CD8-positive, alpha-beta memory T cell (primary cell): ENCODE measurements at regions not wholly inside any gene's neighbourhood (a gene's known extent, or its start where the extent isn't known, plus 50 kb on each side); places are given as distances from the start of the nearest gene placed in this dataset.

Source experiments
- CTCF ChIA-PET: fragments of 350-600 bp; sonication (Branson Sonifier 250); formaldehyde crosslinking; loops from one replicate; lab custom pipeline; 2021; ENCODE audit warnings: antibody characterized with exemption; lab: Charles Lee
- POLR2A ChIA-PET: fragments of 350-600 bp; sonication (Branson Sonifier 250); formaldehyde crosslinking; loops from one replicate; lab custom pipeline; 2021; ENCODE audit warnings: antibody characterized with exemption; lab: Charles Lee
- DNase-seq, 5 donors: peaks; one replicate each; pipeline versions ENCODE4 v3.0.0 to v3.0.0-alpha.2; 2020 to 2022; ENCODE audit warnings: mixed read lengths in 1 of 5
- H3K27ac ChIP-seq: one replicate; pipeline ENCODE4 v1.7.0; 2013; ENCODE audit warnings: low read depth, mild to moderate bottlenecking, low read length, moderate library complexity
- H3K27me3 ChIP-seq: 2 replicates; pipeline ENCODE4 v1.7.0; 2013; ENCODE audit warnings: low read length, mild to moderate bottlenecking; ENCODE audit not compliant: insufficient read depth, poor library complexity, severe bottlenecking
- H3K36me3 ChIP-seq: 2 replicates; pipeline ENCODE4 v1.7.0; 2013; ENCODE audit warnings: mild to moderate bottlenecking, low read length, moderate library complexity; ENCODE audit not compliant: insufficient read depth
- H3K4me1 ChIP-seq: 2 replicates; pipeline ENCODE4 v1.7.0; 2013; ENCODE audit warnings: mild to moderate bottlenecking, low read length, moderate library complexity; ENCODE audit not compliant: insufficient read depth
- H3K4me3 ChIP-seq: 2 replicates; pipeline ENCODE4 v1.7.0; 2013; ENCODE audit warnings: mild to moderate bottlenecking, low read length
- H3K9me3 ChIP-seq: 2 replicates; pipeline ENCODE4 v1.7.0; 2013; ENCODE audit warnings: mild to moderate bottlenecking, low read length
- H3K27ac Mint-ChIP-seq, 8 donors: one replicate each; pipeline ENCODE4 v1.8.0; 2020 to 2021; ENCODE audit warnings: mixed read lengths in 8 of 8, mild to moderate bottlenecking in 6 of 8, inconsistent platforms in 3 of 8, moderate library complexity in 3 of 8
- H3K27me3 Mint-ChIP-seq, 2 donors: one replicate each; pipeline ENCODE4 v1.8.0; 2020 to 2021; ENCODE audit warnings: mixed read lengths in 2 of 2, mild to moderate bottlenecking in 1 of 2, moderate library complexity in 1 of 2
- H3K36me3 Mint-ChIP-seq, 3 donors: one replicate each; pipeline ENCODE4 v1.8.0; 2020 to 2021; ENCODE audit warnings: mixed read lengths in 3 of 3, inconsistent platforms in 1 of 3, mild to moderate bottlenecking in 1 of 3
- H3K4me1 Mint-ChIP-seq, 3 donors: one replicate each; pipeline ENCODE4 v1.8.0; 2020 to 2021; ENCODE audit warnings: mixed read lengths in 3 of 3, inconsistent platforms in 1 of 3, mild to moderate bottlenecking in 1 of 3
- H3K4me3 Mint-ChIP-seq, 7 donors: one replicate each; pipeline ENCODE4 v1.8.0; 2020 to 2021; ENCODE audit warnings: mixed read lengths in 7 of 7, mild to moderate bottlenecking in 6 of 7, moderate library complexity in 4 of 7, inconsistent platforms in 2 of 7
- H3K9me3 Mint-ChIP-seq, 5 donors: one replicate each; pipeline ENCODE4 v1.8.0; 2020 to 2022; ENCODE audit warnings: mixed read lengths in 5 of 5, mild to moderate bottlenecking in 3 of 5, moderate library complexity in 2 of 5, inconsistent platforms in 1 of 5

- Mint-ChIP-seq H3K9me3 (peaks cover 3 to 14% (median 8%) of the 10 kb centered on the region in 5 donors), H3K27ac (peak overlapping the region in 1 of 8 donors; percentile 86), H3K4me3 (no peak overlapping the region), H3K4me1 (no peaks in the 10 kb centered on the region), H3K27me3 (peaks cover 11 to 46% of the 10 kb centered on the region in 2 donors), H3K36me3 (peaks cover 0 to 2% (median 0%) of the 10 kb centered on the region in 3 donors)
- Histone ChIP-seq H3K27ac (no peak overlapping the region), H3K36me3 (no peaks in the 10 kb centered on the region), H3K4me3 (no peak overlapping the region), H3K9me3 (no peaks in the 10 kb centered on the region), H3K4me1 (no peaks in the 10 kb centered on the region), H3K27me3 (no peaks in the 10 kb centered on the region)
- CTCF ChIA-PET = no interaction called here
- DNase-seq = no peak
- POLR2A ChIA-PET = no interaction called here
Measured at GRCh38 chr5:1743769-1744085, 55.9 kb downstream of the MRPL36 start.

DNA sequence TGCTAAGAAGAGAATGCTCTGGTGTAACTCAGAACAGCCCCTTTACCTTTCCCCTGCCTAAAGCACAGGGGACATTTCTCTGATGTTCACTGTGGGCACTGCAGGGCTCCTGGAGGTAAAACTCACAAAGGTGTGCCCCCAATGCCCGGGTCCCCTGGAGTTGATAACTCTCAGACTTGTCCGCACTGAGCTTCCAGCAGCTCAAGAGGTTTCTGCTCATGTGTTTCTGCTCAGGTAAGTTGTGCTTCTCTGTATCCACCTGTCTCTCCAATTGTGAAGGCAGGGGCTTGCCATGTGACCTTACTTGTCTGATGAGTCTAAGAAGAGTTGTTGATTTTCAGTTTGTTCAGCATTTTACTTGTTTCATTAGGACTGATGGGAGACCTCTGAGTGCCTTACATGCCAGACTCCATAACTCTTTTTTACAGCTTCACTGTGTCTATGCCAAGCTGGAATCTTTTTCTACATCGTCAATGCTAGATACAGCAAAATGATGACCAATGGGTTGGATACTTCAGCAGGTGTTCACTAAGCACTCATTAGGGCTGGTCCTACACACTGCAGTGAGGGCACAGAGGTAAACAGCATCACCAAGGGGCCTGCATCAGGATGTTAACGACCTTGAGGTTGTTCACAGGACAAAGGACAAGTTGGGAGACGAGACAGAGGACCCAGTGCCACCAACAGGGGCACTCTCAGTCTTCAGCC, 56.4 kb downstream of the MRPL36 start:
- Mint-ChIP-seq H3K27me3 (peaks cover 11 to 45% of the 10 kb centered on the region in 2 donors), H3K4me1 (no peaks in the 10 kb centered on the region), H3K4me3 (no peak overlapping the region), H3K9me3 (peaks cover 3 to 14% (median 8%) of the 10 kb centered on the region in 5 donors), H3K27ac (no peak overlapping the region), H3K36me3 (peaks cover 0 to 2% (median 0%) of the 10 kb centered on the region in 3 donors)
- H3K27ac ChIP-seq = no peak overlapping the region
- CTCF ChIA-PET = interaction anchor here (0.9 kb wide), 1 partner anchor 20 kb away, joined by 3 read pairs; no protein-coding TSS in a partner anchor
- H3K36me3 ChIP-seq = no peaks in the 10 kb centered on the region
- H3K4me1 ChIP-seq = no peaks in the 10 kb centered on the region
- peak in 1 of 5 donors; percentile 9 for DNase-seq
- no peaks in the 10 kb centered on the region for H3K27me3 ChIP-seq
- H3K4me3 ChIP-seq = no peak overlapping the region
- H3K9me3 ChIP-seq = no peaks in the 10 kb centered on the region
- POLR2A ChIA-PET = no interaction called here

GRCh38 chr5:1737790-1738405, 61.7 kb downstream of the MRPL36 start:
- POLR2A ChIA-PET = no interaction called here
- Histone ChIP-seq H3K36me3 (no peaks in the 10 kb centered on the region), H3K9me3 (no peaks in the 10 kb centered on the region), H3K27me3 (no peaks in the 10 kb centered on the region), H3K4me3 (no peak overlapping the region), H3K4me1 (no peaks in the 10 kb centered on the region), H3K27ac (no peak overlapping the region)
- H3K9me3 Mint-ChIP-seq = peaks cover 3 to 14% (median 8%) of the 10 kb centered on the region in 5 donors
- peaks cover 0 to 2% (median 0%) of the 10 kb centered on the region in 3 donors for H3K36me3 Mint-ChIP-seq
- H3K4me1 Mint-ChIP-seq = no peaks in the 10 kb centered on the region
- CTCF ChIA-PET = interaction anchor here (0.9 to 1.5 kb wide), 3 partner anchors 8 to 287 kb away, joined by 3 to 4 read pairs (median 3); no protein-coding TSS in a partner anchor
- no peak overlapping the region for H3K4me3 Mint-ChIP-seq
- peaks cover 12 to 45% of the 10 kb centered on the region in 2 donors for H3K27me3 Mint-ChIP-seq
- no peak overlapping the region for H3K27ac Mint-ChIP-seq
- peak in 3 of 5 donors; percentile 21 to 41 (median 29) for DNase-seq

DNA sequence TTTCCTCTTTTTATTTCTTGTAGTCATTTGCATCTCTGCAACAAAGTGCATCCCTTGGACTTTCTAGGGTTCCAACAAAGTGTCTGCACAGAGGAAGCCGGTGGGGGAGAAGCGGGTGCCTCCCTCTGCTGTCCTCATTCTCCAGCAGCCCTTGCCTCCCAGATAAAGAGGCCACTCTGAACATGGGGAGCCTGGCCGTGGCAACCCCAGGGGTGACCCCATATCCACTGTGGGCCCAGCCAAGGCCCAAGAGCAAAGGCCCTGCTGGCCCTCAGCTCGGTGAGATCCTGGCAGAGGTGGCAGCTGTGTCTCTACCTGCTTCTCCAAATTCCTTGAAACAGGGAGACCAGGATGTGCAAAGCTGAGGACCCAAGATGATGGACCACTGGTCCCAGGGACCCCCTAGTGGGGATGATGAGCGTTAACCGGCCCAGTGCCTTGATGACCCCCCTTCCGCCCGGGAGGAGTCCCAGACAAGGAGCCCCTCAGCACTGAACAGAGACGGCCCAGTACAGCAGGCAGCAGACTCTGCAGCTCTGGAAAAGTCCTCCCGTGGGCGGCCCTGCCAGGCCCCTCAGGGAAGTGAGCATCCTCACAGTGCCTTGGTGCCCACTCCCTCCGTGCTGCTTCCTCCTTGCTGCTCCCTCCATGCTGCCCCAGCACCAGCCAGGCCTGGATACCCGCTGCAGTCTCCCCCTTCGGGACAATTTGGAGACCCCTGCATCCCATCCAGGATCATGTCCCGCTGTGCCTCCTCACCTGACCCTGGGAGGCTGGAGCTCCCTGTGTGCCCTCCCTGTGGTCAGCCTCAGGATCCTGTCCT, 62.5 kb downstream of the MRPL36 start:
- H3K27ac Mint-ChIP-seq = no peak overlapping the region
- peaks cover under 1 to 12% (median 6%) of the 10 kb centered on the region in 5 donors for H3K9me3 Mint-ChIP-seq
- peaks cover 12 to 44% of the 10 kb centered on the region in 2 donors for H3K27me3 Mint-ChIP-seq
- no peaks in the 10 kb centered on the region for H3K4me1 Mint-ChIP-seq
- peaks cover 0 to under 1% (median 0%) of the 10 kb centered on the region in 3 donors for H3K36me3 Mint-ChIP-seq
- Histone ChIP-seq H3K27ac (no peak overlapping the region), H3K9me3 (no peaks in the 10 kb centered on the region), H3K4me3 (no peak overlapping the region), H3K4me1 (no peaks in the 10 kb centered on the region), H3K27me3 (no peaks in the 10 kb centered on the region), H3K36me3 (no peaks in the 10 kb centered on the region)
- ChIA-PET CTCF (interaction anchor here (0.7 to 0.9 kb wide), 2 partner anchors 288 to 302 kb away, joined by 3 read pairs; no protein-coding TSS in a partner anchor), POLR2A (no interaction called here)
- H3K4me3 Mint-ChIP-seq = no peak overlapping the region
- DNase-seq = no peak

GRCh38 chr5:1736065-1736464, 63.6 kb downstream of the MRPL36 start:
- H3K4me3 ChIP-seq = no peak overlapping the region
- H3K36me3 ChIP-seq = no peaks in the 10 kb centered on the region
- H3K9me3 ChIP-seq = no peaks in the 10 kb centered on the region
- H3K4me1 ChIP-seq = no peaks in the 10 kb centered on the region
- no peaks in the 10 kb centered on the region for H3K27me3 ChIP-seq
- H3K27me3 Mint-ChIP-seq = peaks cover 11 to 47% of the 10 kb centered on the region in 2 donors
- peaks cover 0 to 9% (median 5%) of the 10 kb centered on the region in 5 donors for H3K9me3 Mint-ChIP-seq
- ChIA-PET CTCF (interaction anchor here (0.8 kb wide), 1 partner anchor 57 kb away, joined by 3 read pairs; no protein-coding TSS in a partner anchor), POLR2A (no interaction called here)
- no peaks in the 10 kb centered on the region for H3K36me3 Mint-ChIP-seq
- no peak for DNase-seq
- no peak overlapping the region for H3K4me3 Mint-ChIP-seq
- H3K27ac Mint-ChIP-seq = no peak overlapping the region
- H3K27ac ChIP-seq = no peak overlapping the region
- H3K4me1 Mint-ChIP-seq = no peaks in the 10 kb centered on the region

GRCh38 chr5:1735320-1735970, 64.2 kb downstream of the MRPL36 start:
- Histone ChIP-seq H3K4me3 (no peak overlapping the region), H3K27me3 (no peaks in the 10 kb centered on the region), H3K4me1 (no peaks in the 10 kb centered on the region), H3K36me3 (no peaks in the 10 kb centered on the region), H3K27ac (no peak overlapping the region), H3K9me3 (no peaks in the 10 kb centered on the region)
- Mint-ChIP-seq H3K27ac (no peak overlapping the region), H3K36me3 (no peaks in the 10 kb centered on the region), H3K9me3 (peaks cover 0 to 5% (median 4%) of the 10 kb centered on the region in 5 donors), H3K27me3 (peaks cover 11 to 45% of the 10 kb centered on the region in 2 donors), H3K4me3 (no peak overlapping the region), H3K4me1 (no peaks in the 10 kb centered on the region)
- ChIA-PET CTCF (interaction anchor here (0.8 kb wide), 1 partner anchor 58 kb away, joined by 3 read pairs; no protein-coding TSS in a partner anchor), POLR2A (no interaction called here)
- no peak for DNase-seq

GRCh38 chr5:1734908-1735289, 64.7 kb downstream of the MRPL36 start:
- Mint-ChIP-seq H3K27ac (no peak overlapping the region), H3K36me3 (no peaks in the 10 kb centered on the region), H3K4me3 (no peak overlapping the region), H3K4me1 (no peaks in the 10 kb centered on the region), H3K27me3 (peaks cover 10 to 42% of the 10 kb centered on the region in 2 donors), H3K9me3 (peaks cover 0 to 3% (median 3%) of the 10 kb centered on the region in 5 donors)
- H3K9me3 ChIP-seq = no peaks in the 10 kb centered on the region
- no peak for DNase-seq
- H3K36me3 ChIP-seq = no peaks in the 10 kb centered on the region
- no peak overlapping the region for H3K27ac ChIP-seq
- no peak overlapping the region for H3K4me3 ChIP-seq
- POLR2A ChIA-PET = no interaction called here
- no peaks in the 10 kb centered on the region for H3K4me1 ChIP-seq
- no peaks in the 10 kb centered on the region for H3K27me3 ChIP-seq
- CTCF ChIA-PET = no interaction called here
